HG02623 (cell line): ENCODE measurements at regions not wholly inside any gene's neighbourhood (a gene's known extent, or its start where the extent isn't known, plus 50 kb on each side); places are given as distances from the start of the nearest gene placed in this dataset.

Experiments
- ATAC-seq: cut with Tn5 transposase; IDR thresholded peaks from one replicate; pipeline ENCODE4 v1.9.1; 2021; ENCODE audit warnings: moderate library complexity; ENCODE audit not compliant: unreplicated experiment

- no peak for ATAC-seq
These were observed 323.5 kb upstream of the POM121L12 start for GRCh38 chr7:52711951-52712350.

- no peak for ATAC-seq
These were observed 326.6 kb upstream of the POM121L12 start for GRCh38 chr7:52708846-52709245.

- ATAC-seq, result no peak
These were observed 329.7 kb upstream of the POM121L12 start for GRCh38 chr7:52705768-52706167.

GRCh38 chr7:52700349-52700748 is 335.1 kb upstream of the POM121L12 start:
- no peak for ATAC-seq

- no peak for ATAC-seq
These were observed 339.3 kb upstream of the POM121L12 start for GRCh38 chr7:52695973-52696595.

GRCh38 chr7:52691257-52691656 is 344.2 kb upstream of the POM121L12 start:
- ATAC-seq, result no peak

GRCh38 chr7:52689912-52690311 is 345.5 kb upstream of the POM121L12 start:
- ATAC-seq, result no peak

- no peak for ATAC-seq
These were observed 350.1 kb upstream of the POM121L12 start for GRCh38 chr7:52685333-52685732.

GRCh38 chr7:52684388-52684787 is 351.0 kb upstream of the POM121L12 start:
- no peak for ATAC-seq

GRCh38 chr7:52682993-52683392 is 352.4 kb upstream of the POM121L12 start:
- no peak for ATAC-seq

- ATAC-seq, result no peak
These were observed 364.7 kb upstream of the POM121L12 start for GRCh38 chr7:52670608-52671225.

- ATAC-seq, result no peak
These were observed 366.4 kb upstream of the POM121L12 start for GRCh38 chr7:52669031-52669430.

GRCh38 chr7:52668435-52668834 is 367.0 kb upstream of the POM121L12 start:
- no peak for ATAC-seq

- no peak for ATAC-seq
These were observed 376.3 kb upstream of the POM121L12 start for GRCh38 chr7:52659178-52659577.

- no peak for ATAC-seq
These were observed 379.3 kb upstream of the POM121L12 start for GRCh38 chr7:52656098-52656497.

GRCh38 chr7:52652621-52653020 is 382.8 kb upstream of the POM121L12 start:
- ATAC-seq, result no peak

GRCh38 chr7:52648872-52649271 is 386.6 kb upstream of the POM121L12 start:
- no peak for ATAC-seq

GRCh38 chr7:52647046-52647445 is 388.4 kb upstream of the POM121L12 start:
- no peak for ATAC-seq

GRCh38 chr7:52639981-52640380 is 395.5 kb upstream of the POM121L12 start:
- ATAC-seq, result no peak

GRCh38 chr7:52639126-52639525 is 396.3 kb upstream of the POM121L12 start:
- no peak for ATAC-seq

GRCh38 chr7:52635021-52635420 is 400.4 kb upstream of the POM121L12 start:
- ATAC-seq, result no peak

- no peak for ATAC-seq
These were observed 414.6 kb upstream of the POM121L12 start for GRCh38 chr7:52620849-52621248.

- ATAC-seq, result no peak
These were observed 418.9 kb upstream of the POM121L12 start for GRCh38 chr7:52616552-52616951.
